ENCODE measurements at regions not wholly inside any gene's neighbourhood (a gene's known extent, or its start where the extent isn't known, plus 50 kb on each side); places are given as distances from the start of the nearest gene placed in this dataset.

GRCh38 chr17:71878271-71878670, 242.5 kb upstream of the SOX9 start:
- no peak for TF ChIP-seq POLR2A (IDR thresholded peaks at IDR 0.05; ENCODE audit: low read depth, low read length)
- no peak for TF ChIP-seq POLR2AphosphoS5 (IDR thresholded peaks at IDR 0.05; ENCODE audit: insufficient read depth, low read depth, low read length)
- TF ChIP-seq CTCF (IDR thresholded peaks at IDR 0.05; ENCODE audit: extremely low read depth in 1 of 2, insufficient read depth in 1 of 2, low read depth in 1 of 2, low read length in 2 of 2): no peak
- no peak for TF ChIP-seq MAX (IDR thresholded peaks at IDR 0.05; ENCODE audit: insufficient read depth, insufficient read length)
- TF ChIP-seq GATA2 (IDR thresholded peaks at IDR 0.05; ENCODE audit: insufficient read depth, insufficient read length, low read depth, low read length): no peak
- no peak for TF ChIP-seq EZH2 (IDR thresholded peaks at IDR 0.05; ENCODE audit: borderline replicate concordance, low read depth, low read length, severe bottlenecking)

All from endothelial cell of umbilical vein (primary cell).